ENCODE measurements at regions not wholly inside any gene's neighbourhood (a gene's known extent, or its start where the extent isn't known, plus 50 kb on each side); places are given as distances from the start of the nearest gene placed in this dataset.

DNA sequence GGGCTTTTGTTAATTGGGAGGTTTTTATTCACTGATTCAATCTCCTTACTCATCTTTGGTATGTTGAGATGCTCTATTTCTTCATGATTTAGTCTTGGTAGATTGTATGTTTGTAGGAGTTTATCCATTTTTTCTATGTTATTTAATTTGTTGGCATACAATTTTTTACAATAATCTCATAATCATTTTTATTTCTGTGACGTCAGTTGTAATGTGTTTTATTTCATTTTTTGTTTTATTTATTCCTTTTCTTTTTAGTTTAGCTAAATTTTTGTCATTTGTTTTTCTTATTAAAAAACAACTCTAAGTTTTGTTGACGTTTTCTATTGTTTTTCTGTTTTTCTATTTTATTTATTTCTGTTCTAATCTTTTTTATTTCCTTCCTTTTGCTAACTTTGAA, 389.8 kb downstream of the HS3ST3B1 start (continued):
- TF ChIP-seq, protein P1, sequence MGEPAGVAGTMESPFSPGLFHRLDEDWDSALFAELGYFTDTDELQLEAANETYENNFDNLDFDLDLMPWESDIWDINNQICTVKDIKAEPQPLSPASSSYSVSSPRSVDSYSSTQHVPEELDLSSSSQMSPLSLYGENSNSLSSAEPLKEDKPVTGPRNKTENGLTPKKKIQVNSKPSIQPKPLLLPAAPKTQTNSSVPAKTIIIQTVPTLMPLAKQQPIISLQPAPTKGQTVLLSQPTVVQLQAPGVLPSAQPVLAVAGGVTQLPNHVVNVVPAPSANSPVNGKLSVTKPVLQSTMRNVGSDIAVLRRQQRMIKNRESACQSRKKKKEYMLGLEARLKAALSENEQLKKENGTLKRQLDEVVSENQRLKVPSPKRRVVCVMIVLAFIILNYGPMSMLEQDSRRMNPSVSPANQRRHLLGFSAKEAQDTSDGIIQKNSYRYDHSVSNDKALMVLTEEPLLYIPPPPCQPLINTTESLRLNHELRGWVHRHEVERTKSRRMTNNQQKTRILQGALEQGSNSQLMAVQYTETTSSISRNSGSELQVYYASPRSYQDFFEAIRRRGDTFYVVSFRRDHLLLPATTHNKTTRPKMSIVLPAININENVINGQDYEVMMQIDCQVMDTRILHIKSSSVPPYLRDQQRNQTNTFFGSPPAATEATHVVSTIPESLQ (CRISPR knock-in tag; IDR thresholded peaks at IDR 0.05) = no peak
- TF ChIP-seq, protein P2, sequence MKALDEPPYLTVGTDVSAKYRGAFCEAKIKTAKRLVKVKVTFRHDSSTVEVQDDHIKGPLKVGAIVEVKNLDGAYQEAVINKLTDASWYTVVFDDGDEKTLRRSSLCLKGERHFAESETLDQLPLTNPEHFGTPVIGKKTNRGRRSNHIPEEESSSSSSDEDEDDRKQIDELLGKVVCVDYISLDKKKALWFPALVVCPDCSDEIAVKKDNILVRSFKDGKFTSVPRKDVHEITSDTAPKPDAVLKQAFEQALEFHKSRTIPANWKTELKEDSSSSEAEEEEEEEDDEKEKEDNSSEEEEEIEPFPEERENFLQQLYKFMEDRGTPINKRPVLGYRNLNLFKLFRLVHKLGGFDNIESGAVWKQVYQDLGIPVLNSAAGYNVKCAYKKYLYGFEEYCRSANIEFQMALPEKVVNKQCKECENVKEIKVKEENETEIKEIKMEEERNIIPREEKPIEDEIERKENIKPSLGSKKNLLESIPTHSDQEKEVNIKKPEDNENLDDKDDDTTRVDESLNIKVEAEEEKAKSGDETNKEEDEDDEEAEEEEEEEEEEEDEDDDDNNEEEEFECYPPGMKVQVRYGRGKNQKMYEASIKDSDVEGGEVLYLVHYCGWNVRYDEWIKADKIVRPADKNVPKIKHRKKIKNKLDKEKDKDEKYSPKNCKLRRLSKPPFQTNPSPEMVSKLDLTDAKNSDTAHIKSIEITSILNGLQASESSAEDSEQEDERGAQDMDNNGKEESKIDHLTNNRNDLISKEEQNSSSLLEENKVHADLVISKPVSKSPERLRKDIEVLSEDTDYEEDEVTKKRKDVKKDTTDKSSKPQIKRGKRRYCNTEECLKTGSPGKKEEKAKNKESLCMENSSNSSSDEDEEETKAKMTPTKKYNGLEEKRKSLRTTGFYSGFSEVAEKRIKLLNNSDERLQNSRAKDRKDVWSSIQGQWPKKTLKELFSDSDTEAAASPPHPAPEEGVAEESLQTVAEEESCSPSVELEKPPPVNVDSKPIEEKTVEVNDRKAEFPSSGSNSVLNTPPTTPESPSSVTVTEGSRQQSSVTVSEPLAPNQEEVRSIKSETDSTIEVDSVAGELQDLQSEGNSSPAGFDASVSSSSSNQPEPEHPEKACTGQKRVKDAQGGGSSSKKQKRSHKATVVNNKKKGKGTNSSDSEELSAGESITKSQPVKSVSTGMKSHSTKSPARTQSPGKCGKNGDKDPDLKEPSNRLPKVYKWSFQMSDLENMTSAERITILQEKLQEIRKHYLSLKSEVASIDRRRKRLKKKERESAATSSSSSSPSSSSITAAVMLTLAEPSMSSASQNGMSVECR (CRISPR knock-in tag; IDR thresholded peaks at IDR 0.05; ENCODE audit: borderline replicate concordance) = no peak
- no peak for TF ChIP-seq TEAD1 (CRISPR knock-in tag; IDR thresholded peaks at IDR 0.05)
- no peak for TF ChIP-seq TP53 (CRISPR knock-in tag; IDR thresholded peaks at IDR 0.05)
- TF ChIP-seq, protein P3, sequence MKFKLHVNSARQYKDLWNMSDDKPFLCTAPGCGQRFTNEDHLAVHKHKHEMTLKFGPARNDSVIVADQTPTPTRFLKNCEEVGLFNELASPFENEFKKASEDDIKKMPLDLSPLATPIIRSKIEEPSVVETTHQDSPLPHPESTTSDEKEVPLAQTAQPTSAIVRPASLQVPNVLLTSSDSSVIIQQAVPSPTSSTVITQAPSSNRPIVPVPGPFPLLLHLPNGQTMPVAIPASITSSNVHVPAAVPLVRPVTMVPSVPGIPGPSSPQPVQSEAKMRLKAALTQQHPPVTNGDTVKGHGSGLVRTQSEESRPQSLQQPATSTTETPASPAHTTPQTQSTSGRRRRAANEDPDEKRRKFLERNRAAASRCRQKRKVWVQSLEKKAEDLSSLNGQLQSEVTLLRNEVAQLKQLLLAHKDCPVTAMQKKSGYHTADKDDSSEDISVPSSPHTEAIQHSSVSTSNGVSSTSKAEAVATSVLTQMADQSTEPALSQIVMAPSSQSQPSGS (CRISPR knock-in tag; IDR thresholded peaks at IDR 0.05; ENCODE audit: borderline replicate concordance, low read depth) = no peak
- TF ChIP-seq, protein P4, sequence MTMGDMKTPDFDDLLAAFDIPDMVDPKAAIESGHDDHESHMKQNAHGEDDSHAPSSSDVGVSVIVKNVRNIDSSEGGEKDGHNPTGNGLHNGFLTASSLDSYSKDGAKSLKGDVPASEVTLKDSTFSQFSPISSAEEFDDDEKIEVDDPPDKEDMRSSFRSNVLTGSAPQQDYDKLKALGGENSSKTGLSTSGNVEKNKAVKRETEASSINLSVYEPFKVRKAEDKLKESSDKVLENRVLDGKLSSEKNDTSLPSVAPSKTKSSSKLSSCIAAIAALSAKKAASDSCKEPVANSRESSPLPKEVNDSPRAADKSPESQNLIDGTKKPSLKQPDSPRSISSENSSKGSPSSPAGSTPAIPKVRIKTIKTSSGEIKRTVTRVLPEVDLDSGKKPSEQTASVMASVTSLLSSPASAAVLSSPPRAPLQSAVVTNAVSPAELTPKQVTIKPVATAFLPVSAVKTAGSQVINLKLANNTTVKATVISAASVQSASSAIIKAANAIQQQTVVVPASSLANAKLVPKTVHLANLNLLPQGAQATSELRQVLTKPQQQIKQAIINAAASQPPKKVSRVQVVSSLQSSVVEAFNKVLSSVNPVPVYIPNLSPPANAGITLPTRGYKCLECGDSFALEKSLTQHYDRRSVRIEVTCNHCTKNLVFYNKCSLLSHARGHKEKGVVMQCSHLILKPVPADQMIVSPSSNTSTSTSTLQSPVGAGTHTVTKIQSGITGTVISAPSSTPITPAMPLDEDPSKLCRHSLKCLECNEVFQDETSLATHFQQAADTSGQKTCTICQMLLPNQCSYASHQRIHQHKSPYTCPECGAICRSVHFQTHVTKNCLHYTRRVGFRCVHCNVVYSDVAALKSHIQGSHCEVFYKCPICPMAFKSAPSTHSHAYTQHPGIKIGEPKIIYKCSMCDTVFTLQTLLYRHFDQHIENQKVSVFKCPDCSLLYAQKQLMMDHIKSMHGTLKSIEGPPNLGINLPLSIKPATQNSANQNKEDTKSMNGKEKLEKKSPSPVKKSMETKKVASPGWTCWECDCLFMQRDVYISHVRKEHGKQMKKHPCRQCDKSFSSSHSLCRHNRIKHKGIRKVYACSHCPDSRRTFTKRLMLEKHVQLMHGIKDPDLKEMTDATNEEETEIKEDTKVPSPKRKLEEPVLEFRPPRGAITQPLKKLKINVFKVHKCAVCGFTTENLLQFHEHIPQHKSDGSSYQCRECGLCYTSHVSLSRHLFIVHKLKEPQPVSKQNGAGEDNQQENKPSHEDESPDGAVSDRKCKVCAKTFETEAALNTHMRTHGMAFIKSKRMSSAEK (CRISPR knock-in tag; IDR thresholded peaks at IDR 0.05; ENCODE audit: borderline replicate concordance) = no peak
- TF ChIP-seq, protein P5, sequence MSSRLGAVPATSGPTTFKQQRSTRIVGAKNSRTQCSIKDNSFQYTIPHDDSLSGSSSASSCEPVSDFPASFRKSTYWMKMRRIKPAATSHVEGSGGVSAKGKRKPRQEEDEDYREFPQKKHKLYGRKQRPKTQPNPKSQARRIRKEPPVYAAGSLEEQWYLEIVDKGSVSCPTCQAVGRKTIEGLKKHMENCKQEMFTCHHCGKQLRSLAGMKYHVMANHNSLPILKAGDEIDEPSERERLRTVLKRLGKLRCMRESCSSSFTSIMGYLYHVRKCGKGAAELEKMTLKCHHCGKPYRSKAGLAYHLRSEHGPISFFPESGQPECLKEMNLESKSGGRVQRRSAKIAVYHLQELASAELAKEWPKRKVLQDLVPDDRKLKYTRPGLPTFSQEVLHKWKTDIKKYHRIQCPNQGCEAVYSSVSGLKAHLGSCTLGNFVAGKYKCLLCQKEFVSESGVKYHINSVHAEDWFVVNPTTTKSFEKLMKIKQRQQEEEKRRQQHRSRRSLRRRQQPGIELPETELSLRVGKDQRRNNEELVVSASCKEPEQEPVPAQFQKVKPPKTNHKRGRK (CRISPR knock-in tag; IDR thresholded peaks at IDR 0.05; ENCODE audit: borderline replicate concordance) = no peak
- TF ChIP-seq RELA (CRISPR knock-in tag; IDR thresholded peaks at IDR 0.05; ENCODE audit: borderline replicate concordance) = no peak
- TF ChIP-seq, protein P6, sequence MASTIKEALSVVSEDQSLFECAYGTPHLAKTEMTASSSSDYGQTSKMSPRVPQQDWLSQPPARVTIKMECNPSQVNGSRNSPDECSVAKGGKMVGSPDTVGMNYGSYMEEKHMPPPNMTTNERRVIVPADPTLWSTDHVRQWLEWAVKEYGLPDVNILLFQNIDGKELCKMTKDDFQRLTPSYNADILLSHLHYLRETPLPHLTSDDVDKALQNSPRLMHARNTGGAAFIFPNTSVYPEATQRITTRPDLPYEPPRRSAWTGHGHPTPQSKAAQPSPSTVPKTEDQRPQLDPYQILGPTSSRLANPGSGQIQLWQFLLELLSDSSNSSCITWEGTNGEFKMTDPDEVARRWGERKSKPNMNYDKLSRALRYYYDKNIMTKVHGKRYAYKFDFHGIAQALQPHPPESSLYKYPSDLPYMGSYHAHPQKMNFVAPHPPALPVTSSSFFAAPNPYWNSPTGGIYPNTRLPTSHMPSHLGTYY (CRISPR knock-in tag; IDR thresholded peaks at IDR 0.05) = no peak
- no peak for TF ChIP-seq ZNF138 (CRISPR knock-in tag; conservative IDR thresholded peaks at IDR 0.05)
- no peak for TF ChIP-seq ZNF423 (CRISPR knock-in tag; IDR thresholded peaks at IDR 0.05)
- TF ChIP-seq ETV6 (CRISPR knock-in tag; IDR thresholded peaks at IDR 0.05) = no peak

Measured in WTC11 (cell line).